GM19239 (cell line): ENCODE measurements at regions not wholly inside any gene's neighbourhood (a gene's known extent, or its start where the extent isn't known, plus 50 kb on each side); places are given as distances from the start of the nearest gene placed in this dataset.

Experiments used
- DNase-seq: peaks from one replicate; pipeline ENCODE4 v3.0.0; 2011; ENCODE audit warnings: low spot score; ENCODE audit not compliant: insufficient read length
- FAIRE-seq: peaks from 2 replicates; lab custom pipeline; 2011; peaks lifted over from hg19 to GRCh38; lab: Jason Lieb, UNC

GRCh38 chr2:226045080-226045479, 645.6 kb downstream of the NYAP2 start:
- FAIRE-seq (no peak), DNase-seq (no peak)

GRCh38 chr2:226040344-226040900, 640.9 kb downstream of the NYAP2 start:
- no peak for DNase-seq
- no peak for FAIRE-seq

GRCh38 chr2:226037526-226037925, 638.0 kb downstream of the NYAP2 start:
- no peak for FAIRE-seq
- DNase-seq, result no peak

- FAIRE-seq (no peak), DNase-seq (no peak)
Measured at GRCh38 chr2:226031647-226032501, 632.4 kb downstream of the NYAP2 start.

- DNase-seq (no peak), FAIRE-seq (no peak)
Measured at GRCh38 chr2:226030788-226031646, 631.5 kb downstream of the NYAP2 start.

GRCh38 chr2:226030369-226030768, 630.9 kb downstream of the NYAP2 start:
- DNase-seq, result no peak
- FAIRE-seq, result no peak

- no peak for DNase-seq
- no peak for FAIRE-seq
Measured at GRCh38 chr2:226023946-226024345, 624.4 kb downstream of the NYAP2 start.

GRCh38 chr2:226023383-226023782, 623.9 kb downstream of the NYAP2 start:
- no peak for FAIRE-seq

GRCh38 chr2:226020956-226021355, 621.4 kb downstream of the NYAP2 start:
- DNase-seq (no peak), FAIRE-seq (no peak)

More at GRCh38 chr2:226023383-226023782, 623.9 kb downstream of the NYAP2 start:
- DNase-seq, result no peak

- FAIRE-seq, result no peak
- DNase-seq, result no peak
Measured at GRCh38 chr2:226020176-226020575, 620.7 kb downstream of the NYAP2 start.

GRCh38 chr2:226018641-226019040, 619.1 kb downstream of the NYAP2 start:
- FAIRE-seq (no peak), DNase-seq (no peak)

GRCh38 chr2:226017537-226017936, 618.0 kb downstream of the NYAP2 start:
- no peak for DNase-seq
- no peak for FAIRE-seq

- no peak for DNase-seq
- FAIRE-seq, result no peak
Measured at GRCh38 chr2:226017107-226017506, 617.6 kb downstream of the NYAP2 start.

GRCh38 chr2:226011716-226012450, 612.4 kb downstream of the NYAP2 start:
- no peak for DNase-seq
- no peak for FAIRE-seq

- DNase-seq, result no peak
- no peak for FAIRE-seq
Measured at GRCh38 chr2:226002438-226002837, 602.9 kb downstream of the NYAP2 start.

- DNase-seq (no peak), FAIRE-seq (no peak)
Measured at GRCh38 chr2:226001716-226002115, 602.2 kb downstream of the NYAP2 start.

- DNase-seq (no peak), FAIRE-seq (no peak)
Measured at GRCh38 chr2:225999692-226000091, 600.2 kb downstream of the NYAP2 start.

GRCh38 chr2:225998653-225999052, 599.1 kb downstream of the NYAP2 start:
- no peak for DNase-seq

GRCh38 chr2:225998116-225998515, 598.6 kb downstream of the NYAP2 start:
- no peak for FAIRE-seq
- no peak for DNase-seq

More at GRCh38 chr2:225998653-225999052, 599.1 kb downstream of the NYAP2 start:
- FAIRE-seq, result no peak

GRCh38 chr2:225996462-225996828, 596.9 kb downstream of the NYAP2 start:
- FAIRE-seq (no peak), DNase-seq (no peak)
